Brain microvascular endothelial cell (primary cell): ENCODE measurements at regions not wholly inside any gene's neighbourhood (a gene's known extent, or its start where the extent isn't known, plus 50 kb on each side); places are given as distances from the start of the nearest gene placed in this dataset.

Source experiments
- DNase-seq: peaks from one replicate; pipeline ENCODE4 v3.0.0-alpha.2; 2020
- H3K27ac ChIP-seq: fragments of 250-450 bp; sonication (Bioruptor Pico); 2 replicates; pipeline ENCODE4 v1.5.1; 2020; ENCODE audit warnings: mild to moderate bottlenecking, moderate library complexity
- H3K27me3 ChIP-seq: fragments of 250-450 bp; sonication (Bioruptor Pico); replicated peaks from 2 replicates; pipeline ENCODE4 v1.5.1; 2020; ENCODE audit warnings: mild to moderate bottlenecking
- H3K36me3 ChIP-seq: fragments of 250-450 bp; sonication (Bioruptor Pico); replicated peaks from 2 replicates; pipeline ENCODE4 v1.5.1; 2020; ENCODE audit warnings: mild to moderate bottlenecking
- H3K4me3 ChIP-seq: 2 replicates; pipeline ENCODE4 v1.5.1; 2011; ENCODE audit warnings: low read depth, mild to moderate bottlenecking, control low read depth, low read length, moderate library complexity
- CTCF ChIP-seq: IDR thresholded peaks from 2 replicates; pipeline ENCODE4 v1.5.1; 2011; ENCODE audit warnings: low read depth, mild to moderate bottlenecking, moderate library complexity, low read length, control low read depth, inconsistent platforms; ENCODE audit errors: missing control alignments
- in situ Hi-C: cut with HindIII; loops from 2 replicates; pipeline ENCODE4 v1.10.0; 2017; ENCODE audit warnings: low sequenced_read_pairs, low pct_ligation_motif_present

- TF ChIP-seq CTCF: no peak
Measured at GRCh38 chr4:33255094-33255493, 2534.9 kb downstream of the PCDH7 start.

GRCh38 chr4:33255507-33255906, 2535.3 kb downstream of the PCDH7 start:
- Histone ChIP-seq H3K27me3 (no peaks in the 10 kb centered on the region), H3K27ac (no peak overlapping the region), H3K36me3 (no peaks in the 10 kb centered on the region), H3K4me3 (no peak overlapping the region)
- DNase-seq: no peak
- no peak for TF ChIP-seq CTCF
- in situ Hi-C loops: no loop called here

More at GRCh38 chr4:33255094-33255493, 2534.9 kb downstream of the PCDH7 start:
- no peak overlapping the region for H3K4me3 ChIP-seq
- no peaks in the 10 kb centered on the region for H3K36me3 ChIP-seq
- DNase-seq: no peak
- in situ Hi-C loops: no loop called here
- no peaks in the 10 kb centered on the region for H3K27me3 ChIP-seq
- no peak overlapping the region for H3K27ac ChIP-seq

- no peak overlapping the region for H3K27ac ChIP-seq
- in situ Hi-C loops: no loop called here
- no peak for DNase-seq
- no peaks in the 10 kb centered on the region for H3K36me3 ChIP-seq
- H3K27me3 ChIP-seq: no peaks in the 10 kb centered on the region
- TF ChIP-seq CTCF: no peak
- no peak overlapping the region for H3K4me3 ChIP-seq
Measured at GRCh38 chr4:33262824-33263223, 2542.7 kb downstream of the PCDH7 start.

GRCh38 chr4:33268776-33269175, 2548.6 kb downstream of the PCDH7 start:
- Histone ChIP-seq H3K27me3 (no peaks in the 10 kb centered on the region), H3K36me3 (no peaks in the 10 kb centered on the region), H3K4me3 (no peak overlapping the region), H3K27ac (no peak overlapping the region)
- no peak for TF ChIP-seq CTCF
- DNase-seq: no peak
- in situ Hi-C loops: no loop called here

GRCh38 chr4:33270403-33270802, 2550.2 kb downstream of the PCDH7 start:
- in situ Hi-C loops: no loop called here
- H3K27me3 ChIP-seq: no peaks in the 10 kb centered on the region
- TF ChIP-seq CTCF: no peak
- no peak overlapping the region for H3K27ac ChIP-seq
- no peaks in the 10 kb centered on the region for H3K36me3 ChIP-seq
- H3K4me3 ChIP-seq: no peak overlapping the region
- DNase-seq: no peak

- H3K27ac ChIP-seq: no peak overlapping the region
- no peak for TF ChIP-seq CTCF
- H3K36me3 ChIP-seq: no peaks in the 10 kb centered on the region
- no peak overlapping the region for H3K4me3 ChIP-seq
- in situ Hi-C loops: no loop called here
- no peak for DNase-seq
- no peaks in the 10 kb centered on the region for H3K27me3 ChIP-seq
Measured at GRCh38 chr4:33272722-33273121, 2552.6 kb downstream of the PCDH7 start.
